PC-9 (cell line): ENCODE measurements at regions not wholly inside any gene's neighbourhood (a gene's known extent, or its start where the extent isn't known, plus 50 kb on each side); places are given as distances from the start of the nearest gene placed in this dataset.

Experiments used
- BruUV-seq: library from RNA; stranded (reverse); fragments of 400-500 nt; replicated peaks from 2 replicates; lab custom pipeline; 2021; lab: Mats Ljungman, UMichigan
- CTCF ChIA-PET: fragments of 300-600 bp; sonication (Branson Sonifier 250); formaldehyde crosslinking; loops from one replicate; lab custom pipeline; 2022; ENCODE audit warnings: antibody characterized with exemption; lab: Charles Lee
- POLR2A ChIA-PET: fragments of 300-600 bp; sonication (Branson Sonifier 250); formaldehyde crosslinking; loops from one replicate; lab custom pipeline; 2022; ENCODE audit warnings: antibody characterized with exemption; ENCODE audit not compliant: unreplicated experiment; lab: Charles Lee
- DNase-seq, 2 experiments: peaks; one replicate each; pipeline versions ENCODE4 v3.0.0 to v3.0.0-alpha.2; 2015 to 2022; ENCODE audit warnings: mixed read lengths in 1 of 2
- H2AFZ ChIP-seq: fragments of 200-600 bp; sonication (generic); 2 replicates; pipeline ENCODE4 v1.8.1; 2017; ENCODE audit warnings: antibody characterized with exemption
- H3F3A ChIP-seq: fragments of 200-600 bp; sonication (generic); 2 replicates; pipeline ENCODE4 v1.8.1; 2017; ENCODE audit warnings: antibody characterized with exemption, mild to moderate bottlenecking, low read depth; ENCODE audit not compliant: insufficient read depth
- H3K27ac ChIP-seq: fragments of 200-600 bp; sonication (generic); 2 replicates; pipeline ENCODE4 v1.6.1; 2016; ENCODE audit warnings: mixed run types
- H3K27me3 ChIP-seq: fragments of 200-600 bp; sonication (generic); 2 replicates; pipeline ENCODE4 v1.6.1; 2016; ENCODE audit warnings: low read depth, mixed run types; ENCODE audit not compliant: insufficient read depth
- H3K36me3 ChIP-seq: fragments of 200-600 bp; sonication (generic); 2 replicates; pipeline ENCODE4 v1.6.1; 2016; ENCODE audit warnings: low read depth, mixed run types
- H3K4me1 ChIP-seq: fragments of 200-600 bp; sonication (generic); replicated peaks from 2 replicates; pipeline ENCODE4 v1.6.1; 2016; ENCODE audit warnings: mixed run types; ENCODE audit not compliant: insufficient read depth
- H3K4me2 ChIP-seq: fragments of 200-600 bp; sonication (generic); 2 replicates; pipeline ENCODE4 v1.6.1; 2017; ENCODE audit warnings: mixed run types
- H3K4me3 ChIP-seq: fragments of 200-600 bp; sonication (generic); 2 replicates; pipeline ENCODE4 v1.6.1; 2016; ENCODE audit warnings: mixed run types
- H3K79me2 ChIP-seq: fragments of 200-600 bp; sonication (generic); 2 replicates; pipeline ENCODE4 v1.6.1; 2017; ENCODE audit warnings: low read depth, mixed run types
- H3K9me2 ChIP-seq: fragments of 200-600 bp; sonication (generic); 2 replicates; pipeline ENCODE4 v1.8.1; 2017; ENCODE audit warnings: mild to moderate bottlenecking; ENCODE audit not compliant: insufficient read depth
- H3K9me3 ChIP-seq: fragments of 200-600 bp; sonication (generic); 2 replicates; pipeline ENCODE4 v1.8.1; 2016; ENCODE audit warnings: low read depth; ENCODE audit not compliant: insufficient read depth
- H4K20me1 ChIP-seq: fragments of 200-600 bp; sonication (generic); 2 replicates; pipeline ENCODE4 v1.8.1; 2017; ENCODE audit not compliant: insufficient read depth
- CTCF ChIP-seq: fragments of 200-600 bp; sonication (generic); conservative IDR thresholded peaks from 2 replicates; pipeline ENCODE4 v1.6.1; 2017; ENCODE audit warnings: mixed run types, antibody characterized with exemption, mild to moderate bottlenecking, moderate library complexity
- EZH2 ChIP-seq: fragments of 200-600 bp; sonication (generic); IDR thresholded peaks from 2 replicates; pipeline ENCODE4 v1.8.0; 2017; ENCODE audit warnings: antibody characterized with exemption, low read depth
- intact Hi-C: fragments of 100-400 bp; cut with micrococcal nuclease; formaldehyde crosslinking; loops from one replicate; pipeline ENCODE4 v1.10.0; 2022; ENCODE audit not compliant: unreplicated experiment

DNA sequence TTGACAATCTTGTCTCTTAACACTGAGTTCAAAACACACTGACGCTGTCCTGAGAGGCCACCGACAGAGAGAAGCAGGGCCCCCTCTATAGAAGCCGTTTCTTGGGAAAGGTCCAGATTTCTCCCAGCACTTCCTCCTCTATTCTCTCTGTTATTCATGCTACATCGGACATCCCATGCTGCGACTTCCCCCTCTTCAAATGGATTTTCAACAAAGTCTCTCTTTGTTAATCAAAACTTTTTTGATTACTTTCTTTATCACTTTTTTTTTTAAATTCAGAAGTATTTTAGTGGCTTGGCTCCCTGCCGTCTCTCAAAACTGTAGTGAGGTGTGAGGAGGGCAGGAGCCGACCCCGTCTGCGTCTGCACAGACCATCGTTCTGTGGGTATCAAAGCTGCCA lies 298.9 kb upstream of the PITRM1 start:
- peaks cover 43% of the 10 kb centered on the region for H3F3A ChIP-seq
- H3K36me3 ChIP-seq, result no peaks in the 10 kb centered on the region
- no peaks in the 10 kb centered on the region for H3K9me2 ChIP-seq
- H3K4me1 ChIP-seq, result peaks cover 55% of the 10 kb centered on the region
- TF ChIP-seq CTCF (no peak), EZH2 (no peak)
- POLR2A ChIA-PET, result no interaction called here
- no peaks in the 10 kb centered on the region for H3K79me2 ChIP-seq
- no peak for DNase-seq
- intact Hi-C loops, result no loop called here
- H3K4me2 ChIP-seq, result no peak overlapping the region
- H3K27me3 ChIP-seq, result no peaks in the 10 kb centered on the region
- CTCF ChIA-PET, result no interaction called here
- no peak overlapping the region for H2AFZ ChIP-seq
- BruUV-seq, result no TSS peak
- no peaks in the 10 kb centered on the region for H3K9me3 ChIP-seq
- no peak overlapping the region for H3K4me3 ChIP-seq
- H4K20me1 ChIP-seq, result no peaks in the 10 kb centered on the region
- H3K27ac ChIP-seq, result no peak overlapping the region

GRCh38 chr10:3470191-3470590 lies 297.6 kb upstream of the PITRM1 start:
- Histone ChIP-seq H4K20me1 (no peaks in the 10 kb centered on the region), H2AFZ (no peak overlapping the region), H3F3A (peaks cover 48% of the 10 kb centered on the region), H3K4me1 (peaks cover 63% of the 10 kb centered on the region), H3K27ac (peak overlapping the region; percentile 100), H3K79me2 (no peaks in the 10 kb centered on the region), H3K9me3 (no peaks in the 10 kb centered on the region), H3K27me3 (no peaks in the 10 kb centered on the region), H3K4me2 (peak overlapping the region; percentile 74; the same call in 1 of the 2 replicates), H3K36me3 (no peaks in the 10 kb centered on the region), H3K4me3 (no peak overlapping the region), H3K9me2 (no peaks in the 10 kb centered on the region)
- CTCF ChIA-PET, result no interaction called here
- POLR2A ChIA-PET, result no interaction called here
- TF ChIP-seq CTCF, result no peak
- TF ChIP-seq EZH2, result no peak
- no TSS peak for BruUV-seq
- DNase-seq, result no peak
- intact Hi-C loops, result no loop called here

DNA sequence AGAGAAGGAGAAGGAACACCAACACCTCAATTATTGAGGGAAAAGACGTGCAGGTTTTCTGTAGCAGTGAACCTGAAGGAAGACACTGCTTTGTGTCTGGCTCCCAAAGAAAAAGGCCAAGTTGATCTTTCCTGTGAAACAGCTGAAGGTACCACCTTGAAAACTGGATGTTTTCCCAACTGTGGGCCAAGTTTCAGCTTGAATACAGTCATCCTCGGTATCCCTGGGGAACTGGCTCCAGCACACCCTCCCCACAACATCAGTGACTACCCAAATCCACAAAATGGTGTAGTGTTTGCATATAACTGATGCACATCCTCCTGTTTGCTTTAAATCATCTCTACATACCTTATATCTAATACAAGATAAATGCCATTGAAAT lies 297.0 kb upstream of the PITRM1 start:
- peak overlapping the region; percentile 100 for H3K27ac ChIP-seq
- intact Hi-C loops, result loop anchor here (2.0 to 5.0 kb wide), 6 partner anchors 63 to 1193 kb away; no protein-coding TSS in a partner anchor
- H4K20me1 ChIP-seq, result no peaks in the 10 kb centered on the region
- H3K9me3 ChIP-seq, result no peaks in the 10 kb centered on the region
- TF ChIP-seq CTCF (no peak), EZH2 (no peak)
- CTCF ChIA-PET, result no interaction called here
- H2AFZ ChIP-seq, result no peak overlapping the region
- no peak for DNase-seq
- H3K36me3 ChIP-seq, result no peaks in the 10 kb centered on the region
- POLR2A ChIA-PET, result interaction anchor here (0.7 kb wide), 1 partner anchor 141 kb away, joined by 5 read pairs; no protein-coding TSS in a partner anchor
- H3K4me2 ChIP-seq, result peak overlapping the region; percentile 74
- H3K4me3 ChIP-seq, result peak overlapping the region; percentile 50; the same call in 1 of the 2 replicates
- no TSS peak for BruUV-seq
- peaks cover 69% of the 10 kb centered on the region for H3K4me1 ChIP-seq
- H3K9me2 ChIP-seq, result no peaks in the 10 kb centered on the region
- H3K79me2 ChIP-seq, result no peaks in the 10 kb centered on the region
- peaks cover 51% of the 10 kb centered on the region for H3F3A ChIP-seq
- no peaks in the 10 kb centered on the region for H3K27me3 ChIP-seq
